GM12878 (cell line): ENCODE measurements at regions not wholly inside any gene's neighbourhood (a gene's known extent, or its start where the extent isn't known, plus 50 kb on each side); places are given as distances from the start of the nearest gene placed in this dataset.

Experiments
- ATAC-seq: fragments of 200-7000 bp; cut with Tn5 transposase; 3 replicates; pipeline ENCODE4 v1.9.1; 2020; ENCODE audit warnings: mild to moderate bottlenecking, moderate library complexity
- BruUV-seq: library from RNA; stranded (reverse); fragments of 400-500 nt; replicated peaks from 2 replicates; lab custom pipeline; 2021; lab: Mats Ljungman, UMichigan
- CTCF ChIA-PET: fragments of 300-600 bp; sonication (Branson Sonifier 250); formaldehyde crosslinking; extraction: SDS; loops from one replicate; lab custom pipeline; 2021; ENCODE audit warnings: inconsistent platforms; lab: Yijun Ruan, JAX
- POLR2A ChIA-PET: fragments of 350-600 bp; formaldehyde crosslinking; extraction: SDS; loops from one replicate; lab custom pipeline; 2021; ENCODE audit warnings: inconsistent platforms; lab: Charles Lee
- RAD21 ChIA-PET: fragments of 300-600 bp; sonication (Branson Sonifier 250); formaldehyde crosslinking; loops from one replicate; lab custom pipeline; 2023; ENCODE audit warnings: antibody characterized with exemption; ENCODE audit not compliant: unreplicated experiment; lab: Charles Lee
- SMC1A ChIA-PET: fragments of 300-600 bp; sonication (Branson Sonifier 250); formaldehyde crosslinking; loops from one replicate; lab custom pipeline; 2023; ENCODE audit not compliant: unreplicated experiment, uncharacterized antibody; lab: Charles Lee
- DNase-seq: peaks from one replicate; pipeline ENCODE4 v3.0.0-alpha.2; 2011; ENCODE audit warnings: low read depth, low spot score
- FAIRE-seq: peaks from 3 replicates; lab custom pipeline; 2011; peaks lifted over from hg19 to GRCh38; lab: Jason Lieb, UNC
- H2AFZ ChIP-seq: 2 replicates; pipeline ENCODE4 v1.6.0; 2011; ENCODE audit warnings: low read depth, low read length, control low read depth; ENCODE audit not compliant: control insufficient read depth
- H3K27ac ChIP-seq: 2 replicates; pipeline ENCODE4 v1.5.1; 2011; ENCODE audit warnings: control low read depth; ENCODE audit not compliant: control insufficient read depth, insufficient read depth
- H3K27me3 ChIP-seq, 2 experiments: replicated peaks in 1 of 2; 2 replicates each; pipeline versions ENCODE4 v1.6.0 to v1.6.1; 2011; ENCODE audit warnings: low read length in 1 of 2; ENCODE audit not compliant: control insufficient read depth in 2 of 2, insufficient read depth in 2 of 2
- H3K36me3 ChIP-seq, 2 experiments: 2 replicates each; pipeline ENCODE4 v1.5.1; 2011; ENCODE audit warnings: low read length in 1 of 2; ENCODE audit not compliant: control insufficient read depth in 2 of 2, insufficient read depth in 2 of 2
- H3K4me1 ChIP-seq: 2 replicates; pipeline ENCODE4 v1.6.1; 2011; ENCODE audit warnings: mild to moderate bottlenecking, low read length, moderate library complexity, mixed read lengths; ENCODE audit not compliant: control insufficient read depth, insufficient read depth
- H3K4me2 ChIP-seq: 2 replicates; pipeline ENCODE4 v1.6.0; 2011; ENCODE audit warnings: control low read depth; ENCODE audit not compliant: control insufficient read depth, insufficient read depth
- H3K4me3 ChIP-seq: fragments of 200-600 bp; sonication (generic); 2 replicates; pipeline ENCODE4 v1.5.1; 2016
- H3K79me2 ChIP-seq: 2 replicates; pipeline ENCODE4 v1.6.0; 2011; ENCODE audit warnings: low read length; ENCODE audit not compliant: control insufficient read depth, insufficient read depth
- H3K9ac ChIP-seq: 2 replicates; pipeline ENCODE4 v1.8.0; 2011; ENCODE audit warnings: low read length, control low read depth, mixed read lengths; ENCODE audit not compliant: control insufficient read depth, insufficient read depth
- H3K9me3 ChIP-seq: replicated peaks from 3 replicates; pipeline ENCODE4 v1.5.1; 2011; ENCODE audit warnings: mild to moderate bottlenecking, low read length; ENCODE audit not compliant: control insufficient read depth, insufficient read depth
- H4K20me1 ChIP-seq: 2 replicates; pipeline ENCODE4 v1.6.0; 2011; ENCODE audit not compliant: control insufficient read depth, insufficient read depth
- BCL11A ChIP-seq: IDR thresholded peaks from 2 replicates; pipeline ENCODE4 v1.6.1; 2011; ENCODE audit warnings: low read depth, low read length
- CBFB ChIP-seq: IDR thresholded peaks from 2 replicates; pipeline ENCODE4 v1.6.1; 2016; ENCODE audit warnings: antibody characterized with exemption, low read depth
- CBX3 ChIP-seq: fragments of 200-600 bp; sonication (generic); IDR thresholded peaks from 2 replicates; pipeline ENCODE4 v1.6.1; 2016; ENCODE audit warnings: low read depth, borderline replicate concordance
- CHD1 ChIP-seq: IDR thresholded peaks from 2 replicates; pipeline ENCODE4 v1.6.1; 2012; ENCODE audit warnings: low read depth, low read length, improper control_type of control experiment
- ELK1 ChIP-seq: IDR thresholded peaks from 2 replicates; pipeline ENCODE4 v1.6.1; 2012; ENCODE audit warnings: low read depth, low read length, improper control_type of control experiment
- FOS ChIP-seq: IDR thresholded peaks from 3 replicates; pipeline ENCODE4 v1.6.1; 2011; ENCODE audit warnings: borderline replicate concordance; ENCODE audit not compliant: insufficient read length; ENCODE audit errors: extremely low read depth
- FOXK2 ChIP-seq: fragments of 450-650 bp; IDR thresholded peaks from 2 replicates; pipeline ENCODE4 v1.6.1; 2017; ENCODE audit warnings: mild to moderate bottlenecking, moderate library complexity
- HCFC1 ChIP-seq: fragments of 150-350 bp; IDR thresholded peaks from 2 replicates; pipeline ENCODE4 v1.6.1; 2014; ENCODE audit warnings: low read length
- KDM1A ChIP-seq: fragments of 200-600 bp; sonication (generic); IDR thresholded peaks from 2 replicates; pipeline ENCODE4 v1.6.1; 2016; ENCODE audit warnings: borderline replicate concordance
- NFIC ChIP-seq: IDR thresholded peaks from 2 replicates; pipeline ENCODE4 v1.6.1; 2012; ENCODE audit warnings: low read depth, mild to moderate bottlenecking, inconsistent platforms, low read length, moderate library complexity
- PAX5 ChIP-seq: IDR thresholded peaks from 2 replicates; pipeline ENCODE4 v1.6.1; 2011; ENCODE audit warnings: low read depth, low read length, borderline replicate concordance
- POU2F2 ChIP-seq: IDR thresholded peaks from 3 replicates; pipeline ENCODE4 v1.6.1; 2011; ENCODE audit warnings: low read depth, mild to moderate bottlenecking, low read length, borderline replicate concordance
- SPI1 ChIP-seq: IDR thresholded peaks from 2 replicates; pipeline ENCODE4 v1.6.1; 2011; ENCODE audit warnings: low read depth, mild to moderate bottlenecking, low read length, moderate library complexity, borderline replicate concordance; ENCODE audit not compliant: insufficient read depth
- ZBTB4 ChIP-seq: fragments of 450-650 bp; formaldehyde crosslinking; IDR thresholded peaks from 2 replicates; pipeline ENCODE4 v1.4.0; 2022; ENCODE audit warnings: mild to moderate bottlenecking, moderate library complexity
- ZZZ3 ChIP-seq: IDR thresholded peaks from 2 replicates; pipeline ENCODE4 v1.6.1; 2011; ENCODE audit warnings: low read depth; ENCODE audit not compliant: control insufficient read depth, insufficient read length
- WGBS: methylation state at CpG from one replicate; pipeline ENCODE4 v1.1.6; 2016; ENCODE audit warnings: low lambda C conversion rate; ENCODE audit not compliant: insufficient replicate concordance, insufficient coverage; ENCODE audit errors: missing lambda C conversion rate; 5-methylcytosine and 5-hydroxymethylcytosine counted together
- in situ Hi-C: fragments of 300-500 bp; cut with MboI; formaldehyde crosslinking; loops from 9 replicates; pipeline ENCODE4 v1.14.3; 2018; ENCODE audit warnings: mixed read lengths
- intact Hi-C: fragments of 100-400 bp; cut with micrococcal nuclease; formaldehyde crosslinking; loops from one replicate; pipeline ENCODE4 v1.14.2; 2022; ENCODE audit not compliant: unreplicated experiment
- TF ChIP-seq, protein P1 (sequence below): IDR thresholded peaks from 2 replicates; pipeline ENCODE4 v1.6.1; 2012; ENCODE audit warnings: low read length, inconsistent platforms

GRCh38 chr15:97076011-97076410, 745.5 kb downstream of the NR2F2 start:
- no TSS peak for BruUV-seq
- H3K4me2 ChIP-seq = no peak overlapping the region
- no peaks in the 10 kb centered on the region for H4K20me1 ChIP-seq
- FAIRE-seq (no peak), ATAC-seq (no peak), DNase-seq (no peak)
- no peak overlapping the region for H3K9ac ChIP-seq
- H2AFZ ChIP-seq = no peak overlapping the region
- RAD21 ChIA-PET = interaction anchor here (0.9 to 1.7 kb wide), 3 partner anchors 12 to 66 kb away, joined by 3 read pairs; no protein-coding TSS in a partner anchor
- no peak overlapping the region for H3K4me3 ChIP-seq
- WGBS = 38% methylated on average over 5 of the region's 5 CpGs
- CTCF ChIA-PET = interaction anchor here (1.4 kb wide), 1 partner anchor 10 kb away, joined by 3 read pairs; no protein-coding TSS in a partner anchor
- TF ChIP-seq SPI1 (no peak), PAX5 (no peak), ZZZ3 (no peak), CHD1 (no peak), BCL11A (no peak), ZBTB4 (no peak), NFIC (no peak), HCFC1 (no peak), FOXK2 (no peak), CBX3 (no peak), FOS (no peak), POU2F2 (no peak), CBFB (no peak), KDM1A (no peak), ELK1 (no peak)
- TF ChIP-seq, protein P1, sequence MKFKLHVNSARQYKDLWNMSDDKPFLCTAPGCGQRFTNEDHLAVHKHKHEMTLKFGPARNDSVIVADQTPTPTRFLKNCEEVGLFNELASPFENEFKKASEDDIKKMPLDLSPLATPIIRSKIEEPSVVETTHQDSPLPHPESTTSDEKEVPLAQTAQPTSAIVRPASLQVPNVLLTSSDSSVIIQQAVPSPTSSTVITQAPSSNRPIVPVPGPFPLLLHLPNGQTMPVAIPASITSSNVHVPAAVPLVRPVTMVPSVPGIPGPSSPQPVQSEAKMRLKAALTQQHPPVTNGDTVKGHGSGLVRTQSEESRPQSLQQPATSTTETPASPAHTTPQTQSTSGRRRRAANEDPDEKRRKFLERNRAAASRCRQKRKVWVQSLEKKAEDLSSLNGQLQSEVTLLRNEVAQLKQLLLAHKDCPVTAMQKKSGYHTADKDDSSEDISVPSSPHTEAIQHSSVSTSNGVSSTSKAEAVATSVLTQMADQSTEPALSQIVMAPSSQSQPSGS = no peak
- no peaks in the 10 kb centered on the region for H3K27me3 ChIP-seq
- H3K36me3 ChIP-seq = no peaks in the 10 kb centered on the region
- in situ Hi-C loops (no loop called here), intact Hi-C loops (no loop called here)
- H3K4me1 ChIP-seq = no peaks in the 10 kb centered on the region
- POLR2A ChIA-PET = interaction anchor here (0.5 kb wide), 1 partner anchor 105 kb away, joined by 3 read pairs; no protein-coding TSS in a partner anchor
- H3K79me2 ChIP-seq = no peaks in the 10 kb centered on the region
- no peaks in the 10 kb centered on the region for H3K9me3 ChIP-seq
- no peak overlapping the region for H3K27ac ChIP-seq
- SMC1A ChIA-PET = interaction anchor here (1.0 to 1.5 kb wide), 5 partner anchors 9 to 46 kb away, joined by 3 to 4 read pairs (median 3); no protein-coding TSS in a partner anchor
